Left ventricle myocardium superior (tissue), 1 donor: ENCODE measurements at regions not wholly inside any gene's neighbourhood (a gene's known extent, or its start where the extent isn't known, plus 50 kb on each side); places are given as distances from the start of the nearest gene placed in this dataset.
"Not testable (repeated sequence)": the region's sequence is repeated elsewhere in the genome, so short reads cannot be mapped to it uniquely, and the experiment has no call there.

ENCODE experiments used
- ATAC-seq: fragments of 200-7000 bp; cut with Tn5 transposase; one replicate; pipeline ENCODE4 v1.9.1; 2020; ENCODE audit warnings: mild to moderate bottlenecking, moderate library complexity
- DNase-seq: peaks from one replicate; pipeline ENCODE4 v3.0.0-alpha.2; 2020
- intact Hi-C: fragments of 100-400 bp; cut with micrococcal nuclease; formaldehyde crosslinking; loops from one replicate; pipeline ENCODE4 v1.11.0; 2022
- donor health status: DM: no; HTN: yes; CAD: no; lungs with severe emphysema.

DNA sequence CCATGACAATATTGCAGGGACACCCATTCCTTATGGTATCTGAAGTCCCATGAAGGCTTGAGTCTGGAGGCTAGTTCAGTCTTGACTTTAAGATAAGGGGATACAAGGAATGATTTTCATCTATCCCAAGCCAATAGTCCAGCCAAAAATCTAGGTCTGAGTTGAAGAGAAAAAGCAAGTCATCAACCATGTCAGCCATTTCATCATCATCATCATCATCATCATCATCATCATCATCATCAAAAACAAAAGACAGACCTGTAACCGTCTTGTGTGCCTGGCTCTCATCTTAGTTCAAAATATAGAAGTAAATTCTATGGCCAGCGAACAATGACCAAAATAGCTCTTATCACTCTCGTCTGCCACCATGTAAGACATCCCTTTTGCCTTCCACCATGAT is 59.5 kb upstream of the FAM90A26 start:
- ATAC-seq, DNase-seq, intact Hi-C loops: not testable (repeated sequence)

DNA sequence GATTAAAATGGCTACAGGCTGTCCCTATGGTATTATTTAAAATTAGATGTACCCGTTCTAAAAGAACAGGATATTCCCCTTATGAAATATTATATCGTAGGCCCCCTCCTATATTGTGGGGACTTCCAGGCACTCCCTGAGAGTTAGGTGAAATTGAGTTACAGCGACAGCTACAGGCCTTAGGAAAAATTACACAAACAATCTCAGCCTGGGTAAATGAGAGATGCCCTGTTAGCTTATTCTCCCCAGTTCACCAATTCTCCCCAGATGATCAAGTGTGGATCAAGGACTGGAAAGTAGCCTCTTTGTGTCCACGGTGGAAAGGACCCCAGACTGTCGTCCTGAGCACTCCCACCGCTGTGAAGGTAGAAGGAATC is 67.1 kb upstream of the FAM90A26 start:
- ATAC-seq, intact Hi-C loops, DNase-seq: not testable (repeated sequence)

DNA sequence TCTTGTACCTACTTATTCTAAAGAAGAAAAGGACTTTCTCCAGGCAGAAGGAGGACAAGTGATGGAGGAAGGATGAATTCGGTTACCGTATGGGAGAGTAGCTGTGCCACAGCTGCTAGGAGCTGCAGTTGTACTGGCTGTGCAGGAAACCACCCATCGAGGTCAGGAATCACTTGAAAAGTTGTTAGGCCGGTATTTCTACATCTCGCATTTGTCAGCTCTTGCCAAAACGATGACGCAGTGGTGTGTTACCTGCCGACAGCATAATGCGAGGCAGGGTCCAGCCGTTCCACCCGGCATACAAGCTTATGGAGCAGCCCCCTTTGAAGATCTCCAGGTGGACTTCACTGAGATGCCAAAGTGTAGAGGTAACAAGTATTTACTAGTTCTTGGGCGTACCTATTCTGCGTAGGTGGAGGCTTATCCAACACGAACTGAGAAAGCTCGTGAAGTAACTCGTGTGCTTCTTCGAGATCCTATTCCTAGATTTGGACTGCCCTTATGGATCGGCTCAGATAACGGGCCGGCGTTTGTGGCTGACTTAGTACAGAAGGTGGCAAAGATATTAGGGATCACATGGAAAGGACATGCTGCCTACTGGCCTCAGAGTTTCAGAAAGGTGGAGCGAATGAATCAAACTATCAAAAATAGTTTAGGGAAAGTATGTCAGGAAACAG is 67.6 kb upstream of the FAM90A26 start:
- DNase-seq, intact Hi-C loops, ATAC-seq: not testable (repeated sequence)

DNA sequence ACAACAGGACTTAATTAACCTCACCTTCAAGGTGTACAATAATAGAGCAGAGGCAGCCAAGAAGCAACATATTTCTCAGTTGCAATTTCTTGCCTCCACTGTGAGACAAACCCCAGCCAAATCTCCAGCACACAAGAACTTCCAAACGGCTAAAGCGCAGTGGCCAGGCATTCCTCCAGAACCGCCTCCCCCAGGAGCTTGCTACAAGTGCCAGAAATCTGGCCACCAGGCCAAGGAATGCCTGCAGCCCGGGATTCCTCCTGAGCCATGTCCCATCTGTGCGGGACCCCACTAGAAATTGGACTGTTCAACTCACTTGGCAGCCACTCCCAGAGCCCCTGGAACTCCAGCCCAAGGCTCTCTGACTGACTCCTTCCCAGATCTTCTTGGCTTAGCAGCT is 73.9 kb upstream of the FAM90A26 start:
- ATAC-seq, intact Hi-C loops: not testable (repeated sequence)

DNA sequence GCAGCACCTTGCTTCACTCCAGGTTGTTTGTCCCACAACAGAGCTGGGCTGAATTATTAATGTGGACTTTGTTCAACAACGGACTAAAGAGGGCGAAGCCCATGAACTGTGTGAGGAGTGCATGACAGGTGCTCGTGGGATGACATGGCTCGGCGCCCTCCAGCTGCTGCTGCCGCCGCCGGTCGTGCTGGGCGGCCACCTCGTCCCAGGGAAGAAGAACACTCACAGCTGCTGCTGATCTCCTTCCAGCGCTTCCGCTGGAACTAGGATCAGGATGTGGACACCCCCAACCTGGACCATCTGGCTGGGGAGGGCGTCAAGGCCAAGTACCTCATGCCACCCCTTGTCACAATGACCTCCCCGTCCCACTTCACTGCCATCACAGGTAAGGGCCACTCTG is 91.4 kb upstream of the FAM90A26 start:
- intact Hi-C loops, ATAC-seq, DNase-seq: not testable (repeated sequence)

More for the DNA sequence above, 73.9 kb upstream of the FAM90A26 start:
- not testable (repeated sequence) for DNase-seq

DNA sequence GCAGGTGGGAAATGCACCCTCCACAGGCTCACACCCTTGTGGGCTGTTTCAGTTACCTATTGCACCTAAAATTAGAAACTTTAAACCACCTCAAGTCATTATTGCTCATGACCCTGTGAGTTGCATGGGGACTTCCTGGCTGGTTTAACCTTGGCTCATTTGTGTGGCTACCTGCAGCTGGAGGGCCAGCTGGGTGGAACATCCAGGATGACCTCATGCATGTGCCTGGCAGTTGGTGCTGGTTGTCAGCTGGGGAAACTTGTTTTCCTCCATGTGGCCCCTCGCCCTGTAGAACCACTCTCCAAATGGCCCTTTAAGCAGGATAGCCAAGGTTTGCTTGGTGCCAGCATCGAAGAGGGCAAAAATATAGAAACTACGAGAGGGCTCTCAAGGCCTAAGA is 93.2 kb upstream of the FAM90A26 start:
- intact Hi-C loops, ATAC-seq: not testable (repeated sequence)

DNA sequence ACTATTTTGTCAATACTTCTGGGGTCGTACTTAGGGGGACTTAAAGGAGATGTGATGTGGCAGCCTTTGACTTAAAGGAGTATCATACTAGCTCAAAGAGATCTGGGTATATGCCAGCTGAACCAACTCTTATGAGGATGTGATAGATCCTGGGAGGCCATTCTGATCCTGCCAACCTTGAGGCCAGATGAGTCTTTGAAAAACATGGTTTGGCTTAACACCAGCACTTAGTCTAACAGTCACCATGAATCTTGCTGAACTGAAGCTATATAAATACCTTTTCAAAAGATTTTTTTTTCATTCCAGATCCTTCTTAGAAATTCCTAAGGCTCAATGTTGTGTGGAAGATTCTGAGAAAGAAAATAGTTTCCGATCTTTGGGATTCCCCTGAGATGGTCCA is 93.7 kb upstream of the FAM90A26 start:
- ATAC-seq, intact Hi-C loops, DNase-seq: not testable (repeated sequence)

More for the DNA sequence above, 93.2 kb upstream of the FAM90A26 start:
- not testable (repeated sequence) for DNase-seq

DNA sequence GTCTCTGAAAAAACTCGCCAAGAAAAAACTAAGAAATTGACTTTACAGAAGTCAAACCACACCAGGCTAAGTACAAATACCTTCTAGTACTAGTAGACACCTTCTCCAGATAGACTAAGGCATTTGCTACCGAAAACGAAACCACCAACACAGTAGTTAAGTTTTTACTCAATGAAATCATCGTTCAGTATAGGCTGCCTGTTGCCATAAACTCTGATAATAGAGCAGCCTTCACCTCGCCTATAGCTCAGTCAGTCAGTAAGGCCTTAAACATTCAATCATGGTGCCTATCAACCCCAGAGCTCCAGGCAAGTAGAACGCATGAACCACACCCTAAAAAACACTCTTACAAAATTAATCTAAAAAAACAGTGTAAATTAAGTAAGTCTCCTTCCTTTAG is 96.8 kb upstream of the FAM90A26 start:
- ATAC-seq, DNase-seq, intact Hi-C loops: not testable (repeated sequence)

DNA sequence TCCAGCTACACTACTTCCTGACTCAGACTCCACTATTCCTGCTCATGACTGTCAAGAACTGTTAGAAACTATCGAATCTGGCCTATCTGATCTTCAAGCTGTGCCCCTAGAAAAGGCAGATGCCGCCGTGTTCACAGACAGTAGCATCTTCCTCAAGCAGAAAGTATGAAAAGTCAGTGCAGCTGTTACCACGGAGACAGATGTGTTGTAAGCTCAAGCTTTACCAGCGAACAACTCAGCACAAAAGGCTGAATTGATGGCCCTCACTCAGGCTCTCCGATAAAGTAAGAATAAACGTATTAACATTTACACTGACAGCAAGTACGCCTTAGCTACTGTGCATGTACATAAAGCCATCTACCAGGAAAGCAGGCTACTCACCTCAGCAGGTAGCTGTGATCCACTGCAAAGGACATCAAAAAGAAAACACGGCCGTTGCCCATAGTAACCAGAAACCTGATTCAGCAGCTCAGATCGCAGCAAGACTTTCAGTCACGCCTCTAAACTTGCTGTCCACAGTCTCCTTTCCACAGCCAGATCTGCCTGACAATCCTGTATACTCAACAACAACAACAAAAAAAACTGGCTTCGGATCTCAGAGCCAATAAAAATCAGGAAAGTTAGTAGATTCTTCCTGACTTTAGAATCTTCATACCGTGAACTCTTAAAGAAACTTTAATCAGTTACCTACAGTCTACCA is 97.5 kb upstream of the FAM90A26 start:
- DNase-seq, intact Hi-C loops, ATAC-seq: not testable (repeated sequence)

DNA sequence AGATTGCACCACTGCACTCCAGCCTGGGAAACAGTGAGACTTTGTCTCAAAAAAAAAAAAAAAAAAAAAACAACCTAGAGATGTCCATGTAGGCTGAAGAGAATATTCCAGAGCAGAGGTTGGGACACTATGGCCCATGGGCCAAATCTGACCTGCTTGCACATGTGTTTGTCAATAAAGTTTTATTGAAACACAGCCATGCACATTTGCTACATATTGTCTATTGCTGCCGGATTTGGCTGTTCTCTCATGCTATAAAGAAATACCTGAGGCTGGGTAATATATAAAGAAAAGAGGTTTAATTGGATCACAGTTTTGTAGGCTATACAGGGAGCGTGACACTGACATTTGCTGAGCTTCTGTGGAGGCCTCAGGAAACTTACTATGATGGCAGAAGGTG is 102.3 kb upstream of the FAM90A26 start:
- ATAC-seq, DNase-seq: not testable (repeated sequence)

DNA sequence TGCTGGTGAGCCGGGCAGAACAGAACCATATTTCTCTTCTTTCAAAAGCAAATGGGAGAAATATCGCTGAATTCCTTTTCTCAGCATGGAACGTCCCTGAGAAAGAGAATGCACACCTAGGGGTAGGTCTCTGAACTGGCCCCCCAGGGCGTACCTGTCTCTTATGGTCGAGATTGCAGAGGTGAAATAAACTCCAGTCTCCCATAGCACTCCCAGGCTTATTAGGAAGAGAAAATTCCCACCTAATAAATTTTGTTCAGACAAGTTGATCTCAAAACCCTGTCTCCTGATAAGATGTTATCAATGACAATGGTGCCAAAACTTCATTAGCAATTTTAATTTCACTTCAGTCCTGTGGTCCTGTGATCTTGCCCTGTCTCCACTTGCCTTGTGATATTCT is 106.6 kb upstream of the FAM90A26 start:
- DNase-seq, ATAC-seq, intact Hi-C loops: not testable (repeated sequence)

More for the DNA sequence above, 102.3 kb upstream of the FAM90A26 start:
- intact Hi-C loops: not testable (repeated sequence)

DNA sequence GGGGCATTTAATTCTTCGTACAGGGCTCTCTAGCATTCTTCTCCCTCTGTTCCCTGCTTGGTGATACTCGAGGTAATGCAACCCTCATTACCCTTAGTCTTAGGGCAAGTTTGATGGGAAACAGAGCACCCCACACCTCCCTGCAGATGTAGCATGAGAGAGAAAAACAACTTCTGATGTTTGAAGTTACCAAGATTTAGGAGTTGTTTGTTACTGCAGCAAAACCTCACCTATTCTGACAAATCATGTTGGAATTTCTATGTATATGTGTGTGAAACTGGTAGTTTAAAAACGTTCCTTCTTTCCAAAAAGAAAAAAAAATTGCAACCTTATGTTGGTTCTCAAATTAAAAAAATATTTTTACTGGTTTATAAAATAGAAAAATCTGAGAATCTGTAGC is 145.3 kb upstream of the FAM90A26 start:
- intact Hi-C loops, DNase-seq, ATAC-seq: not testable (repeated sequence)

DNA sequence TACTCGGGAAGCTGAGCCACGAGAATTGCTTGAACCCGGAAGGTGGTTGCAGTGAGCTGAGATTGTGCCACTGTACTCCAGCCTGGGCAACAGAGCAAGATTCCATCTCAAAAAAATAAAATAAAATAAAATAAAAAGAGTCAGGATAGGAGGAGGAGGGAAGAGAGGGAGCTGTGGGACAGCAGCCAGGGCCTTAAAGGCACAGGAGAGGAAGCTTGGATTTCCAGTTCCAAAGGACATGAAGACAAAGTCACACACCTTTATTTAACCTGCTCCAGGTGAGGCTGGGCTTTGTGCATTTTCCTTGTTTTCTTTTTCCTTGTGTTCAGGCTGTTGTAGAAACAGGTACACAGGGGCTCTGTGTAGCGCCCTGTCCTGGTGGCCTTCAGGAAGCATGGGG is 138.2 kb upstream of the HMX1 start:
- DNase-seq, intact Hi-C loops, ATAC-seq: not testable (repeated sequence)

DNA sequence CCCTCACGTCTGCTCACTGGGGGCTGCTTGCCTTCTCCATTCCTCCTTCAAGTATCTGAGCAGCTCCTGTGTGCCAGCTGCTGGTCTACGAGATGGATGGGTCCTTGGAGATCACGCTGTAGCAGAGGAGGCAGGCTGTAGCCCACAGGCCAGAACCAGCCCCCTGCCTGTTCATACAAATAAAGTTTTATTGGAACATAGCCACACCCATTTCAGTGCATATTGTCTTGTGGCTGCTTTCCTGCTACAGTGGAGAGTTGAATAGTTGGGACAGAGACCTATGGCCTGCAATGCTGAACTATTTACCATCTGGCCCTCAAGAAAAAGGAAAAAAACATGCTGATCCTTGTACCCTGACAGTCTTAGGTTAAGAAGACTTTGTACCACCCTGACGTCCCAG is 136.8 kb upstream of the HMX1 start:
- DNase-seq, intact Hi-C loops, ATAC-seq: not testable (repeated sequence)

DNA sequence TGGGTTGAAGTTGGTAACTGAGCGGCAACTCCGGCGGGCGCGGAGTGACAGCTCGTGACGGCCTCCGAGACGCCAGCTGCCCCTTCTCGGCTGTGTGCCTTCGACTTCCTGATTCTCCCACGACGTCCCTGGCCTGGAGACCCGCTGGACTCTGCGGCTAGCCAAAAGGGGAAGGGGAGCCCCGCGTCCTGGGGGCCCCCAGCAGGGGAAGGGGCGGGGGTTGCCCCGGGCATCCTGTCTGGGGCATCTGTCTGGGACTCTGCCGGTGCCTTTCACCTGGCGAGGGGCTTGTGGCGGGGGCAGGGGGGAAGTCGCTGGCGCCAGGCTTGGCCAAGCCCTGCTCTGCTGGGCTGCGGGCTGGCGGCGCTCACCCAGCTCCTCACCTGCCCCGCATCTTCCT is 129.5 kb upstream of the HMX1 start:
- peak; percentile 32 for DNase-seq
- intact Hi-C loops, ATAC-seq: not testable (repeated sequence)

DNA sequence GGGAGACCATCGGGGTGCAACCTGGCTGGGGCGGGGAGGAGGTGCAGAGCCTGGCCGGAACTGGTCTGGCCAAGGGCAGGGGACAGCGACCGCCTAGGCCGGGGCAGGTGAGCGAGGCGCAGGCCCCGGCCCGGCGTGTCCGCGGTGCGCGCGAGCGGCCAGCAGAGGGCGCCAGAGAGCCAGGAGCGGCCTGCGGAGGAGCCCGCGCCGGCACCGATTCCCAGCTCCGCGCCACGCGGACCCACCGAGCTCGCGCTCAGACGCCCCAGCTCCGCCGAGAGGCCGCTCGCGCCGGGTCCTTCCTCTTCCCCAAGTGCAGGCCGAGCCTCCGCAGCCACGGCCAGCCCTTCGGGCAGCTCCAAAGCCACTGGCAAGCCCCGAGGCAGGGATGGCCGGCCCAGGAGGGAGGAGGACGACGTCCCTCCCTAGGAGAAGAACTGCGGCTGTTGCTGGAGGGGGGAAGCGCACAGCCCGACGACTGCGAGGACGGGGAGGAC is 128.9 kb upstream of the HMX1 start:
- DNase-seq: peak; percentile 72
- intact Hi-C loops, ATAC-seq: not testable (repeated sequence)

DNA sequence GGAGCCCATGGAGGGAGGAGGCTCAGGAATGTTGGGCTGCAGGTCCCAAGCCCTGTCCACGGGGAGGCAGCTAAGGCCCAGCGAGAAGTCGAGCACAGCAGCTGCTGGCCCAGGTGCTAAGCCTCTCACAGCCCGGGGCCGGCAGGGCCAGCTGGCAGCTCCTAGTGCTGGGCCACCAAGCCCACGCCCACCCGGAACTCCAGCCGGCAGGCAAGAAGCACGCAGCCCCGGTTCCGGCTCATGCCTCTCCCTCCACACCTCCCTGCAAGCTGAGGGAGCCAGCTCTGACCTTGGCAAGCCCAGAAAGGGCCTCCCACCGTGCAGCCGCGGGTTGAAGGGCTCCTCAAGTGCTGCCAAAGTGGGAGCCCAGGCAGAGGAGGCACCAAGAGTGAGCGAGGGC is 121.3 kb upstream of the HMX1 start:
- DNase-seq, intact Hi-C loops, ATAC-seq: not testable (repeated sequence)

DNA sequence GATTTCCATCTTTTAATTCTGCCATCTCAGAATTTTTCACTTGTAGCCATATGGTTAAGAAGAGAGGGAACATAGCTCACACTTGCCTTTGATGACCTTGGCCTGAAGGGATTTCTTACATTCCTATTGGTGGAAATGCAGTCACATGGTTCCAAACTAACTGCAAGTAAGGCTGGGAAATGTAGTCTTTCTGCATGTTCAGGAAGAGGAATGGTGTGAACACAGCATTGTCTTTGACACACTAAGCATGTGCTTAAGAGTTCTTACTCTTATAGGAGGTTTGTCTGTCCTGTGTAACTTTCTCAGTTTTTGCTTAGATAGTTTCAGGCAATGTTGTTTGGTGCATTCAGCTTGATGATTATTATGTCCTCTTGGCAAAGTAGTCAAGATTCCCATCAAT is 119.8 kb upstream of the HMX1 start:
- ATAC-seq, DNase-seq, intact Hi-C loops: not testable (repeated sequence)

DNA sequence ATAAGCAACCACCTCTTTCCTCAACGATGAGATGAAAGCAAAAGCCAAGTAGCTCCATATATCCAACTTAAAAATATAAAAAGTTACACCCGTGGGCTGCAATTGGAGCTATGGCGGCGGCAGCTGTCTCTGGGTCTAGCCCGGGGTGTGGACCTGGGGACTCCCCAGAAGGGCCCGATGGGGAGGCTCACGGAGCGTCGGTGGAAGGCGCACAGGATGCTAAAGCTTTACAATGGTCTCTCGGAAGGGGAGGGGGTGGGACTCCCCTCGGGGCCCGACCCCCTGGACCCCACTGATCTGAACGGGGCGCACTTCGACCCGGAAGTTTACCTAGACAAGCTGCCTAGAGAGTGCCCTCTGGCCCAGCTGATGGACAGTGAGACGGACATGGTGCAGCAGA is 118.7 kb upstream of the HMX1 start:
- intact Hi-C loops, ATAC-seq, DNase-seq: not testable (repeated sequence)

DNA sequence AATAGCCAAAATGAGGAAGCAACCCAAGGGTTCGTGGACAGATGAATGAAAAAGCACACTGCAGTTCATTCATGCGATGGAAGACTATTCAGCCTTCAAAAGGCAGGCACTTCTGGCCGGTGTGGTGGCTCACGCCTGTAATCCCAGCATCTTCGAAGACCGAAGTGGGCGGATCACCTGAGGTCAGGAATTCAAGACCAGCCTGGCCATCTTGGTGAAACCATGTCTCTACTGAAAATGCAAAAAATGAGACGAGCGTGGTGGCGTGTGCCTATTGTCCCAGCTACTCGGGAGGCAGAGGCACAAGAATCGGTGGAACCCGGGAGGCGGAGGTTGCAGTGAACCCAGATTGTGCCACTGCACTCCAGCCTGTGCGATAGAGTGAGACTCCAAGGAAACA is 114.1 kb upstream of the HMX1 start:
- DNase-seq, ATAC-seq, intact Hi-C loops: not testable (repeated sequence)
